ENCODE measurements at regions not wholly inside any gene's neighbourhood (a gene's known extent, or its start where the extent isn't known, plus 50 kb on each side); places are given as distances from the start of the nearest gene placed in this dataset.
A peak's percentile ranks its signal among the peaks of the same experiment; 100 is the strongest.
"Not testable (repeated sequence)": the region's sequence is repeated elsewhere in the genome, so short reads cannot be mapped to it uniquely, and the experiment has no call there.

DNA sequence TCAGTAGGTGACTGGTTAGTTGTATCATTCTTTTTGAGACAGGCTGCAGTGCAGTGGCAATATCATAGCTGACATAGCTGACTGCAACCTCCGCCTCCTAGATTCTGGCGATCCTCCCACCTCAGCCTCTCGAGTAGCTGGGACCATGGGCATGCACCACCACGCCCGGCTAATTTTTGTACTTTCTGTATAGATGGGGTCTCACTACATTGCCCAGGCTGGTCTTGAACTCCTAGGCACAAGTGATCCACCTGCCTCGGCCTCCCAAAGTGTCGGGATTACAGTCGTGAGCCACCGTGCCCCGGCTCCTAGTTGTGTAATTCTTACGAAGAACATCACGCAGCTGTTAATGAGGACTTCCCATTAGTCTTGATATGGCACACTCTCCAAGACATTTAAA is 123.4 kb upstream of the VKORC1L1 start:
- no peak for DNase-seq

GRCh38 chr7:65750511-65751344 is 122.1 kb upstream of the VKORC1L1 start:
- DNase-seq = peak; percentile 81 to 85

DNA sequence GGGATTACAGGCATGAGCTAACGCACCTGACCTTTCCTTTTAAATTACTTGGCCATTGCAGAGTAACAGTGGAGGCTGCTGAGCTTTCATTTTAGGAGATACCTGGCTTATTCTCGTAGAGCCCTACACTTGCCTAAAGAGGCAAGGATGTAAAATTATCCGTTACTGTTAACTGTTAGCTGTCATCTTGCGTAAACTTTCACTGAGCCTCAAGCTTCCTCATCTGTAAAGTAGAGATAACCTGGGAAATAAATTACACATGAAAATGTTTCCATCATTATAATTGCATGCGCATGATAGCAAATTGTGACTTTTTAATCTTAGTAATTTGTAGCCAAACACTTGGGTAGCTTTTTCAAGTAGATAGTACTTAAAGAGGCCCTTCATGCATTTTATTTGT is 118.8 kb upstream of the VKORC1L1 start:
- not testable (repeated sequence) for DNase-seq

DNA sequence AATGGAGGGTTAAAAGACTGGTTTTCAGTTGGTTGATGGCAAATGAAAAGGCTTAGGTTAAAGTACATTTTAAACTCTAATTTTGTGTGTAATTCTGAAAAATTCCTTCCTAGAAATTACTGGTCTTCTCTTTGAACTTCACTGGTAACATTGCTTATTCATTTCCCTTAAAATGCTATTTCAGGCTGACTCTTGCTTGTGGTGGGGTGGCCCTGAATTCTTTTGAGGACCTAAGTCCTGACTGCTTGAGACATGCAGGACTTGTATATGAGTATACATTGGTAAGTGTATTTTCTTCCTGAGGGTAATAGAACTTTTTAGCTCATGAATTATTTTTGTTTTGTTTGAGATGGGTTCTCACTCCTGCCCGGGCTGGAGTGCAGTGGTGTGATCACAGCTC is 113.9 kb upstream of the VKORC1L1 start:
- not testable (repeated sequence) for DNase-seq

DNA sequence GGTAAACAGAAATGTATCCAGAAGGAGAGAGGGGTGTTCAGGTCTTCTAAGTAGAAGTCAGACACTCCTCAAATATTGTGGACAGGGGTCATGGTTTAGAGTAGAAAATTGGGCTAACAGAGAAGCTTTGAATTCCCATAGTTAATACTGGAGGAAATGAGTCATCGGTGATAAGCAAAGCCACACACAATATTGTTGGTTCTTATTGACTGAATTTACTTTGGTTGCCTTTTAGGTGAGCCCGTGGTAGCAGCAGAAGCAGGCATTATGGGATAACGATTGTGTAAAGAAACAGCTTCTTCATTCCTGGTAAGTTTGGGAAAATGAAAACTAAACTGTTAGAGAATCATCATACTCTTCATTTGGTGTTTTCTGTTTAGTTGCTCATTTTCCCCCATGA is 110.2 kb upstream of the VKORC1L1 start:
- DNase-seq = not testable (repeated sequence)

GRCh38 chr7:65763114-65763513 is 109.8 kb upstream of the VKORC1L1 start:
- not testable (repeated sequence) for DNase-seq

DNA sequence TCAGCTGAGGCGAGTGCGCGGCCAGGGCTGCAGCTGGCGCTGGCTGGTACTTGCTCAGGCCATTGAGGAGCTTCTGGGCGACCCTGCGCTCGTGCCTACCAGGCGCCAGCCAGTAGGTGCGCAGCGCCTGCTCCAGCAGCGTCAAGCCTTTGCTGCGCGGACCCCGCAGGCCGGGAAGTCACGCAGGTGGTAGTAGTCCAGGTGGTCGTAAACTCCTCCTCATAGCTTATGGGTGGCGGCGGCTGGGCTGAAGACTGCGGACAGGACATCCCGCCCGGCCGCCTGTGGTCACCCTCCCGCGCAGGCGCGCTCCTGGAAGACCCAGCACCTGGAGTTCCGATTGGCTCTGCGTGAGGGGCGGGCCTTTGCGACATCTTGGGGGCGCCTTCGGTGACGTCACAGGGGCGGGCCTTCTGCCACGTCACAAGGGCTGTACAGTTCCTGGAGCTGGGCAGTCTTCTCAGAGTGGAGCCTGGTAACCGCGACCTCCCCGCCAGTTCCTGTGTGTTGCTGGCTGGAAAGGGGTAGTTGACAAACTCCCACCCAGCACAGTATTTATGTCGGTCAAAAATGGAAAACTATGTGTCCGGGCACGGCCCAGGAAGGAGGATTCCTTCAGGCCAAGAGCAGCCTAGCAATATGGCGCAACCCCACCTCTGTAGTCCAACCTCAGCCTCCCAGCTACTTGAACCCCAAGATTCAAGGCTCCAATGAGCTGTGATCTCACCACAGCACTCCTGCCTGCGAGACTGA is 102.2 kb upstream of the VKORC1L1 start:
- DNase-seq = peak; percentile 63 to 70

DNA sequence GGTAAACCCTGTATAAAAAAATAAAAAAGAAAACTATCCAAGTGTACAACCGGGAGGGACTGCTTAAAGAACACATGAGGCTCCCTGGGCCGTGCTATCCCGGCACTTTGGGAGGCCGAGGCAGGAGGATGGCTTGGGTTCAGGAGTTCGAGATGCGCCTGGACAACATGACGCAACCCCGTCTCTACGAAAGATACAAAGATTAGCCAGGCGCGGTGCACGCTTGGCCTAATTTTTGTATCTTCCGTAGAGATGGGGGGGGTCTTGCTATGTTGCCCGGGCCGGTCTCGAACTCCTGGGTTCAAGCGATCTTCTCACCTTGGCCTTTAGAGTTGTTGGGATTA is 101.7 kb upstream of the VKORC1L1 start:
- peak in 1 of 2 experiments; percentile 15 for DNase-seq

GRCh38 chr7:65776677-65777076 is 96.2 kb upstream of the VKORC1L1 start:
- not testable (repeated sequence) for DNase-seq

GRCh38 chr7:65789943-65790342 is 82.9 kb upstream of the VKORC1L1 start:
- not testable (repeated sequence) for DNase-seq

DNA sequence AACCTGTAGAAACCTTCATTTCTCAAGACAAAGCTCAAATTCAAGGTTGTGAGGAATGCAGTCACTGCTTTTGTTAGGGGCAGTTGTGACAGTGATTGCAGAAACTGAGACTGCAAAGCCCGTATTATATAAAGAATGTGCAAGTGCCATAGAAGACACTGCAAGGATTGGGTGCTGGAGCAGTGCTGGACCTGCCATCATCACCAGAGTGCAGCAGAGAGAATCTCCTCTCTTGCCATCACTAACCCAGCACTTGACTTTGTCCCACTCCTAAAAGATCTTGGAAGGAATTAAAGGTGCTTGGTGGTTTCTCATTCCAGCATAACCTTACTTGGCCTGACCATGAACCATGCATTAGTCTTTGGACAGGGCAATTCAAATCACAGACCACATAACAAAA is 81.1 kb upstream of the VKORC1L1 start:
- not testable (repeated sequence) for DNase-seq

DNA sequence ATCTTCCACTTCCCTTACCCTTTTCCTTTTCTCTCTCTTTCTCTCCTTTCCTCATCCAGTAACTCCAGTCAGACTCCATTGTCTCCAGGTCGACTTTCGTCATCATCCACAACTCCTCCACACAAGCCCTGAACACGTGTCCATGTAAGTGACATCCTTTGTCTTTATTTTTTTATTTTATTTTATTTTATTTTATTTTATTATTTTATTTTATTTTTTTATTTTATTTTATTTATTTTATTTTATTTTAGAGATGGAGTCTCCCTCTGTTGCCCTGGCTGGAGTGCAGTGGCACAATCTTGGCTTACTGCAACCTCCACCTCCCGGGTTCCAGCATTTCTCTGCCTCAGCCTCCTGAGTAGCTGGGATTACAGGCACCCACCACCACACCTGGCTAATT is 80.1 kb upstream of the VKORC1L1 start:
- DNase-seq = not testable (repeated sequence)

GRCh38 chr7:65794671-65795391 is 78.0 kb upstream of the VKORC1L1 start:
- not testable (repeated sequence) for DNase-seq

- not testable (repeated sequence) for DNase-seq
Measured at GRCh38 chr7:65795392-65795716, 77.5 kb upstream of the VKORC1L1 start.

GRCh38 chr7:65796205-65796604 is 76.7 kb upstream of the VKORC1L1 start:
- no peak for DNase-seq

- DNase-seq = not testable (repeated sequence)
Measured at GRCh38 chr7:65797086-65797485, 75.8 kb upstream of the VKORC1L1 start.

GRCh38 chr7:65797566-65797965 is 75.3 kb upstream of the VKORC1L1 start:
- not testable (repeated sequence) for DNase-seq

- no peak for DNase-seq
Measured at GRCh38 chr7:65798111-65799075, 74.5 kb upstream of the VKORC1L1 start.

- DNase-seq = not testable (repeated sequence)
Measured at GRCh38 chr7:65800191-65800590, 72.7 kb upstream of the VKORC1L1 start.

DNA sequence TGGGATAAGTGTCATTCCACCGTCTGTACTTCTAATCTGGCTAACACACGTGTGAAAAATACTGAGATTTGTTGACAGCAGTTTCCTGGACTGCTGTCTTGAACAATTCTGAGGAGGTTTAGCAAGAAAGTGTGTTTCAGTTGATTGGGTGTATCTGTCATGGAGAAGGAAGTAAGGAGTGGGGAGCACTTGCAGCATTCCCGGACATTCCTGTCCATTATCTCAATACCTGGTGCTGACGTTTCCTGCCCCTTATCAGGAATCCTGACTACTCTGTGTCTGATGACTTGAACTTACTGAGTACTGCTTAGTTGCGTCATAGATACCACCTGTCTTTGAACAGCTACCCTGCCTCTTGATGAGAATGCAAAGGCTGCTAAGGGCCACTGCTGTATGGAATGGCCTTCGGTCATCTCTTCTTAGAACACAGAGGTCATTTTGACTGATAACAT is 72.0 kb upstream of the VKORC1L1 start:
- DNase-seq = no peak

GRCh38 chr7:65804887-65805286 is 68.0 kb upstream of the VKORC1L1 start:
- DNase-seq = no peak

DNA sequence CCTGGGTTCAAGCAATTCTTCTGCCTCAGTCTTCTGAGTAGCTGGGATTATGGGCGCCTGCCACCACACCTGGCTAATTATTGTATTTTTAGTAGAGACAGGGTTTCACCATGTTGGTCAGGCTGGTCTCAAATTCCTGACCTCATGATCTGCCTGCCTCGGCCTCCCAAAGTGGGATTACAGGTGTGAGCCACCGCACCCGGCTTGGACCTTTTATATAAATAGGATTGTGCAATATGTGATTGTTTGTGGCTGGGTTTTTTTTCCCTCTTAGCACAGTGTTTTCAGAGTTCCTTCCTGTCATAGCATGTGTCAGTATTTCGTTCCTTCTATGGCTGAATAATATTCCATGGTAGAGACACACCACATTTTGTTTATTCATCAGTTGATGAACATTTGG is 65.8 kb upstream of the VKORC1L1 start:
- DNase-seq = not testable (repeated sequence)

Data from Kasumi-1 (cell line).